ENCODE measurements at regions not wholly inside any gene's neighbourhood (a gene's known extent, or its start where the extent isn't known, plus 50 kb on each side); places are given as distances from the start of the nearest gene placed in this dataset.

DNA sequence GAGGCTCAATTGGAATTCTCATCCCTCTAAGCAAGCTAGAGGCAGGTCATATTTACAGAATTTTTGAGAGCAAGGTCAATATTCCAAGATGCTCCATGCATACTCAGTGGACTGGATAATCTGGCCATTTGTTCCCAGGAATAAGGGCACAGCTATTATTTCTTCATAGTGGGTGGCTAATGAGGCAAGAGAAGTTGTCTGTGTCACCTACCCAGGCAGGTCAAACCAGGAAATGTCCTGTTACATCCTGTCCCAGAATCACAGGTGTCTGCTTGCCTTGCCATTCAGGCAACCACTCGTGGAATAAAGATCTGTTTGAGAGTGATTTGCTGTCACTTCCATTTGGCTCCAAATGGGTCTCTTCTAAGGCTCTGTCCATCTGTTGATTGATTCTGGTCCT, 85.2 kb upstream of the ZP4 start:
- H4K20me1 ChIP-seq (ENCODE audit: insufficient read depth, low read length), result no peaks in the 10 kb centered on the region
- H3K36me3 ChIP-seq (replicated peaks; ENCODE audit: insufficient read depth, low read length), result no peaks in the 10 kb centered on the region
- H2AFZ ChIP-seq (ENCODE audit: low read length), result no peak overlapping the region
- H3K27ac ChIP-seq (ENCODE audit: low read length), result no peak overlapping the region
- no peaks in the 10 kb centered on the region for H3F3A ChIP-seq (ENCODE audit: insufficient read depth, low read length)
- DNase-seq, result no peak
- H3K79me2 ChIP-seq (ENCODE audit: low read length), result no peaks in the 10 kb centered on the region
- no peaks in the 10 kb centered on the region for H3K4me1 ChIP-seq (ENCODE audit: low read length)
- no peaks in the 10 kb centered on the region for H3K9me2 ChIP-seq (replicated peaks; ENCODE audit: insufficient read depth, low read length)
- no peak overlapping the region for H3K9ac ChIP-seq (ENCODE audit: low read length)
- no peak for TF ChIP-seq EZH2 (optimal IDR thresholded peaks at IDR 0.05; ENCODE audit: low read depth, low read length)
- no peak for TF ChIP-seq EZH2phosphoT487 (IDR thresholded peaks at IDR 0.05; ENCODE audit: low read length)
- TF ChIP-seq, protein P1, sequence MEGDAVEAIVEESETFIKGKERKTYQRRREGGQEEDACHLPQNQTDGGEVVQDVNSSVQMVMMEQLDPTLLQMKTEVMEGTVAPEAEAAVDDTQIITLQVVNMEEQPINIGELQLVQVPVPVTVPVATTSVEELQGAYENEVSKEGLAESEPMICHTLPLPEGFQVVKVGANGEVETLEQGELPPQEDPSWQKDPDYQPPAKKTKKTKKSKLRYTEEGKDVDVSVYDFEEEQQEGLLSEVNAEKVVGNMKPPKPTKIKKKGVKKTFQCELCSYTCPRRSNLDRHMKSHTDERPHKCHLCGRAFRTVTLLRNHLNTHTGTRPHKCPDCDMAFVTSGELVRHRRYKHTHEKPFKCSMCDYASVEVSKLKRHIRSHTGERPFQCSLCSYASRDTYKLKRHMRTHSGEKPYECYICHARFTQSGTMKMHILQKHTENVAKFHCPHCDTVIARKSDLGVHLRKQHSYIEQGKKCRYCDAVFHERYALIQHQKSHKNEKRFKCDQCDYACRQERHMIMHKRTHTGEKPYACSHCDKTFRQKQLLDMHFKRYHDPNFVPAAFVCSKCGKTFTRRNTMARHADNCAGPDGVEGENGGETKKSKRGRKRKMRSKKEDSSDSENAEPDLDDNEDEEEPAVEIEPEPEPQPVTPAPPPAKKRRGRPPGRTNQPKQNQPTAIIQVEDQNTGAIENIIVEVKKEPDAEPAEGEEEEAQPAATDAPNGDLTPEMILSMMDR (IDR thresholded peaks at IDR 0.05; ENCODE audit: low read length), result no peak
- H3K4me2 ChIP-seq (ENCODE audit: low read depth, low read length), result no peak overlapping the region
- no peak overlapping the region for H3K4me3 ChIP-seq (ENCODE audit: low read length)
- H3K27me3 ChIP-seq (replicated peaks; ENCODE audit: insufficient read depth, low read length), result no peaks in the 10 kb centered on the region
- no peaks in the 10 kb centered on the region for H3K9me3 ChIP-seq (replicated peaks; ENCODE audit: insufficient read depth, low read length)

DNA sequence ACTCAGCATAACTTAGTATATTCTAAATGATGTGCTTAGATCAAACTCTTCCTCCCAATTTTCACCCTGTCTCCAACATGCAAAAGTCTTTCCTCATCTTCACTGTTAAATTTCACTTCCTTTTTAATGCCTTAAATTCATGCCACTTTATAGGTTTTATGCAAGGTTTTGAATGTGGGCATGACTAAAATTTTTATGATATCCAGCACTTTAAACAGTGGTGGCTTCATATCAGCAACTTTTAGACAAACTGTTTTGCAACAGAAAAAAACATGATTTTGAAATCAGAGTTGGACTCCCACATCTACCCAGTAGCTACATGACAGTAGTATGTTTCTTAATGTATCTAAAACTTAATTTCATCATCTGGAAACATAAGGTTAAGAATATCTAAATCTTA, 84.7 kb upstream of the ZP4 start:
- DNase-seq, result no peak
- H2AFZ ChIP-seq (ENCODE audit: low read length), result no peak overlapping the region

DNA sequence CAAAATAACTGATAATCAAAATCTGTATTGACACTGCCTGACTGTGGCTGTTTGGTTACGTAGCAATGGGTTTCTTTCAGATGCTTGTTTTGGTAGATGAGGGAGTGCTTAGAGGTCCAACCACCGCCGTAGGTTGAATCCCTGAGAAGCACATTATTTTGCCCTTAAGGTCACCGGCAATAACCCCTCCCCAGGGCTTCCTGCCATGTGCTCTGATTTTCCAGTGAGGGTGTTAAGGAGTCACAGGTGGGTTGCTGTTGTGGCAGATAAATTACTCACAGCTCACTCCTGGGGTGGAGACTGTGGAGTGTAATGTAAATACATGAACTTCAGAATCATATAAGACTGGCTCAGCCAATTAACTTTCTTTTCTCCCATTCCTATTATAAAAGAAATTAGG, 81.5 kb upstream of the ZP4 start:
- H3K4me3 ChIP-seq (ENCODE audit: low read length), result no peak overlapping the region
- no peaks in the 10 kb centered on the region for H3K79me2 ChIP-seq (ENCODE audit: low read length)
- H3K27me3 ChIP-seq (replicated peaks; ENCODE audit: insufficient read depth, low read length), result no peaks in the 10 kb centered on the region
- TF ChIP-seq EZH2 (optimal IDR thresholded peaks at IDR 0.05; ENCODE audit: low read depth, low read length) (no peak), EZH2phosphoT487 (IDR thresholded peaks at IDR 0.05; ENCODE audit: low read length) (no peak)
- TF ChIP-seq, protein P1 (IDR thresholded peaks at IDR 0.05; ENCODE audit: low read length), result no peak
- H4K20me1 ChIP-seq (ENCODE audit: insufficient read depth, low read length), result no peaks in the 10 kb centered on the region
- no peaks in the 10 kb centered on the region for H3K9me3 ChIP-seq (replicated peaks; ENCODE audit: insufficient read depth, low read length)
- H2AFZ ChIP-seq (ENCODE audit: low read length), result no peak overlapping the region
- H3K27ac ChIP-seq (ENCODE audit: low read length), result no peak overlapping the region
- no peak for DNase-seq
- no peaks in the 10 kb centered on the region for H3K4me1 ChIP-seq (ENCODE audit: low read length)
- no peaks in the 10 kb centered on the region for H3K36me3 ChIP-seq (replicated peaks; ENCODE audit: insufficient read depth, low read length)
- H3K4me2 ChIP-seq (ENCODE audit: low read depth, low read length), result no peak overlapping the region
- H3K9me2 ChIP-seq (replicated peaks; ENCODE audit: insufficient read depth, low read length), result no peaks in the 10 kb centered on the region
- no peak overlapping the region for H3K9ac ChIP-seq (ENCODE audit: low read length)
- no peaks in the 10 kb centered on the region for H3F3A ChIP-seq (ENCODE audit: insufficient read depth, low read length)

More for the DNA sequence above, 84.7 kb upstream of the ZP4 start:
- Histone ChIP-seq H3K27ac (ENCODE audit: low read length) (no peak overlapping the region), H3K79me2 (ENCODE audit: low read length) (no peaks in the 10 kb centered on the region), H3F3A (ENCODE audit: insufficient read depth, low read length) (no peaks in the 10 kb centered on the region), H3K4me1 (ENCODE audit: low read length) (no peaks in the 10 kb centered on the region), H3K36me3 (replicated peaks; ENCODE audit: insufficient read depth, low read length) (no peaks in the 10 kb centered on the region), H3K9ac (ENCODE audit: low read length) (no peak overlapping the region), H3K9me3 (replicated peaks; ENCODE audit: insufficient read depth, low read length) (no peaks in the 10 kb centered on the region), H3K4me3 (ENCODE audit: low read length) (no peak overlapping the region), H3K27me3 (replicated peaks; ENCODE audit: insufficient read depth, low read length) (no peaks in the 10 kb centered on the region), H3K9me2 (replicated peaks; ENCODE audit: insufficient read depth, low read length) (no peaks in the 10 kb centered on the region), H4K20me1 (ENCODE audit: insufficient read depth, low read length) (no peaks in the 10 kb centered on the region), H3K4me2 (ENCODE audit: low read depth, low read length) (no peak overlapping the region)
- TF ChIP-seq, protein P1 (IDR thresholded peaks at IDR 0.05; ENCODE audit: low read length), result no peak
- no peak for TF ChIP-seq EZH2phosphoT487 (IDR thresholded peaks at IDR 0.05; ENCODE audit: low read length)
- TF ChIP-seq EZH2 (optimal IDR thresholded peaks at IDR 0.05; ENCODE audit: low read depth, low read length), result no peak

Measured in MM.1S (cell line).